C4-2B (cell line): ENCODE measurements at regions not wholly inside any gene's neighbourhood (a gene's known extent, or its start where the extent isn't known, plus 50 kb on each side); places are given as distances from the start of the nearest gene placed in this dataset.

Experiments
- CTCF ChIP-seq: fragments of 450-650 bp; conservative IDR thresholded peaks from 2 replicates; pipeline ENCODE4 v1.5.1; 2017; ENCODE audit warnings: mild to moderate bottlenecking
- ZFX ChIP-seq: fragments of 450-650 bp; IDR thresholded peaks from 2 replicates; pipeline ENCODE4 v1.6.1; 2017

DNA sequence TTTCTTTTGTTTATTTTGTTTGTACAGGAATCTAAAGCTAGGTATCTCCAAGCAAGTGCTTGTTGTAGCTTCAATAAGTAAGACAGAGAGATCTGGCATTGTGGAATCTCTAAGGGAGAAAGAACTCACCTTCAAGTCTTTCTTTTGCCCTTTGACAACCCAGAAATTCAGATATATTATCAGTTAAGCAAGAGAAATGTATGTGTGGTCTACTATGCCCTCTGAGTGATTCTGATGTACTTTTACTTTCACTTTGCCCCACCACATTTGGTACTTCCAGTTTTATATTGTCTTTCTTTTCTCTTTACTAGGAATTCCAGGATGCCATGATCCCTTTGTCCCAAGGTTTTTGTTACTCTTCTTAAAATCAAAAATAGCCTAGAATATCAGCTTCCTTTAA lies 259.6 kb upstream of the PIK3C3 start:
- no peak for TF ChIP-seq CTCF
- no peak for TF ChIP-seq ZFX
